GM19239 (cell line): ENCODE measurements at regions not wholly inside any gene's neighbourhood (a gene's known extent, or its start where the extent isn't known, plus 50 kb on each side); places are given as distances from the start of the nearest gene placed in this dataset.

Experiments
- DNase-seq: peaks from one replicate; pipeline ENCODE4 v3.0.0; 2011; ENCODE audit warnings: low spot score; ENCODE audit not compliant: insufficient read length
- FAIRE-seq: peaks from 2 replicates; lab custom pipeline; 2011; peaks lifted over from hg19 to GRCh38; lab: Jason Lieb, UNC

DNA sequence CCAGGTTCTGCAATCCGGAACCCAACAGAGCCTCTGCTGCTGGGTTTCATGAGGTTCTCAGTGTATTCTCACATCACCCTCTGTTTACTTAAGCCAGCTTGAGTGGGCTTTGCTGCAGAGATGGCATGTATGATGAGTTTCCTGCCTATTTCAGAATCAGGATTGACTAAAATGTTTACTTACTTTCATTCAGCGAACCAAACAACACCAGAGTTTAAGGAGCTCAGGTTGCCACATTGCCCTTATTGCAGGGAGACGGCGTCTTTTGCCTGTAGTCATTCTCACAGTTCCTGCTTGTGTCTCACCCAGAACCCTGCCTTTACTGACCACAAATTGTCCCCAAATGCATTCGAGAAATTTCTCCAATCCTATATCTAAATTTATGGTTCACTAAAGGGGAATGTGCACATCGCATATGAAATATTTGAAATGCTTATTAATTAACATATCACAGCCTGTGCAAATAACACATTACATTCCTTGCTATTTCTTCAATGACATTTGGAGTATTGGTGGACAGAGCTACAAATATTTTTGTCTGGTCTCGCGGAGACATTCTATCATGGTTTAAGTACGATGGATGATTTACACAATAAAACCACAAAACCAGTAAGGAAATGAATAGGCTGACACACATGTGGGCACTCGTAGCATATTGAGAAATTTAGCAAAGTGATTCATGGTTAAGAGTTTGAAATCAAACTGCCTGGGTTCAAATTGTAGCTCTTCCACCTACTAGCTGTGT lies 377.2 kb upstream of the CFAP20DC start:
- no peak for FAIRE-seq
- no peak for DNase-seq

GRCh38 chr3:59425942-59426341 lies 376.1 kb upstream of the CFAP20DC start:
- no peak for FAIRE-seq
- DNase-seq = no peak

DNA sequence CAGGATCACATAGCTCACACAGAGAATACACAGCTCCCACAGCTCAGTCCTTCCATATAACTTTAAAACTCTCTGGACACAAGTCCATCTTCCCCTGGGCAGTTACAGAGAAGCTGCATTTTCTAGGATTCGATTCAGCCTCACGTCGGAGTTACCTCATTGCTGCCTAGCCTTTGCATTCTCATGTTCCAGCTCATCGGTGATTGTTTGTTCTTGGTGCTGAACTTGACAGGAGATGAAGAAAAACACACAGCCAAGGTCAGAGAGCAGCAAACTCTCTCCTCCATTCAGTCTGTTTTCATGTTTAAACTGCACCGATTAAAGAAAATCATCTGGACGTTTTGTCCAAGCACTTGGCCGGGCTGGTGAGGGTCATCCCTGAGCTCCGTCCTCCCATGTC lies 375.5 kb upstream of the CFAP20DC start:
- DNase-seq = no peak
- no peak for FAIRE-seq

DNA sequence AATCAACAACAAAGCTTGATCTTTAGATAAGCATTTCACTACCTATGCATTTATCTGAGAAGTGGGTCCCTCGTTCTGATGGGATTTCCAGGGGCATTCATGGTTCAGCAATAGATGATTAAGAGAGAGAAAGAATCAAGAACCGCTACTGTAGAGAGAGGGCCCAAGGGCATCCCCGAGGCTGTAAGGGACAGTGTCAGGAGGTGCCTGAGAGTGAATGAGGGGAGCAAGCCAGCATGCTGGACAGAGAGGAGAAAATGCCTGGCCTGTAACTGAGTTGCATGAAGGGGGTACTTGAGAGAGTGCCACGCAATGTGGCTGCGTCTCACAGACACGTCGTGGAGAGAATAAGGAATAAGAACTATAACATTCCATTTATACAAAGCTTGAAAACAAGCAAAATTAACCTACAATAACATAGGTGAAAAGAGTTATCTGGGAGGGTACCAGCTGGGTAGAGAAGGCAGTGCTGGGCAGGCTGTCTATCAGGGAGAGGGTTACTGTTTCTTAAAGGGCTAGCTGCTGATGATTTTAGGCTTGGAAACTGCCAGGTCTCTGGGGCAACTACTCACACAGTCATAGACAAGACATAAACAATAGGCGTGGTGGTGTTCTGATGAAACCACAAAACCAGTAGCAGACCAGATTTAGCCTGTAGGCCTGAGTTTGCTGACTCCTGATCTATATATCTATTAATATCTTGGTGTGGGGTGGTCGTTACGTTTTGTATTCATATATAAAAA lies 374.6 kb upstream of the CFAP20DC start:
- DNase-seq (no peak), FAIRE-seq (no peak)

GRCh38 chr3:59423707-59424106 lies 373.9 kb upstream of the CFAP20DC start:
- FAIRE-seq = no peak
- no peak for DNase-seq

GRCh38 chr3:59422312-59422711 lies 372.5 kb upstream of the CFAP20DC start:
- FAIRE-seq (no peak), DNase-seq (no peak)

DNA sequence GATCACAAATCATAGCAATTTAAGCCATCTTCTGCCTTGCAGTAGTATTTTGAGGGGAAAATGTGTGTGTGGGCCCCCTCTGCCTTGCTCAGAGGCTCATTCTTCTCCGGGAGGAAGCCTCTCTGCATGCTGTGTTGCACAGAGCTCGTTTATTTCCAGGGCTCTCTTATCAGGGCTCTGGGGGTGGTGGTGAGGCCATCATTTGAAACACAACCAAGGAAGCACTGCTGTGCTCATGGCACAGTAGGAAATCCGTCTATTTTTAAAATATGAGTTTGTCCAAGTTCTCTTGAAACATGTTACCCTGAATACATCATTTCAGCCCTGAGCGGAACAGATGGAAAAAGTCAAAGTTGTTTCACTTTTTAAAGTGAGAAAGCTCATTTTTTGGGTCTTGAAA lies 369.0 kb upstream of the CFAP20DC start:
- FAIRE-seq = no peak
- no peak for DNase-seq

- DNase-seq (no peak), FAIRE-seq (no peak)
Measured at GRCh38 chr3:59412516-59412915, 362.7 kb upstream of the CFAP20DC start.

- DNase-seq (no peak), FAIRE-seq (no peak)
Measured at GRCh38 chr3:59411694-59412093, 361.9 kb upstream of the CFAP20DC start.

DNA sequence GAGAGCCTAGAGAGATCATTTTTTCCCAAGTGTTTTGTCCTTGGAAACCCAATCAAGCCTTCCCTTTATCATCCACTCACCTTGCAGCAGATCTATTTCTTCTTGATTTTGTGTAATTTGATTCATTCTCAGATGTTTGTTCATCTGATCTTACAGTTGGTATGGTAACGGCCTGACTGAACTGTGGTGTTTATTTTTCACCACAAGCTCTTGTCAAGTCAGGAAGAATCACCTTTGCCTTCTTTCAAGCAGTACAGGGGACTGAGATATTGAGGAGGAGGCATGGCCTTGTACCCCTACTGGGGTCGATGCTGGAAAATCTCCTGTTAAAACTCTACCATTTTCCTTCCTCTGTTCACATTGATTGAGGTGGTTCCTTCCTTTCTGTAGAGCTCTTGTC lies 361.4 kb upstream of the CFAP20DC start:
- DNase-seq (no peak), FAIRE-seq (peak; percentile 8)

- no peak for DNase-seq
- FAIRE-seq = peak; percentile 71
Measured at GRCh38 chr3:59408047-59408624, 358.3 kb upstream of the CFAP20DC start.

- DNase-seq (no peak), FAIRE-seq (peak; percentile 49)
Measured at GRCh38 chr3:59407425-59407824, 357.6 kb upstream of the CFAP20DC start.

DNA sequence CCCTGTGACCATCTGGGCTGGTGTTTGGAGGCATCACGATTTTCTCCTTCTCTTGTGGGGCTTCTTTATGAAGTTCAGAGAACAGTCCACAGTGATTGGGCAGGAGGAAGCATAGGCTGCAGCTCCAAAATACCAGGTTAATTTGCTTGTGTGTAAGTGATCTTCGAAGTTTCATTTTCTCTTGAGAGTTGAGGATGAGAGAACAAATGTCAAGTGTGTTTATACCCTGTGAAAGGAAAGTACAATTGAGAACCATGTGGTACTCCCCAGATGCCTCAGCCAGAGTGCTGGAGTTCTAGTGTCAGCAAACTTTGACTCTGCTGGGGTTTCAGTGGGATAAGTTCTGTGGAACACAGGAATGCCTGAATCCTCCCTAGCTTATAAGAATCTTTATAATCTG lies 357.1 kb upstream of the CFAP20DC start:
- peak; percentile 94 for FAIRE-seq
- DNase-seq = peak; percentile 37

GRCh38 chr3:59404851-59405250 lies 355.0 kb upstream of the CFAP20DC start:
- no peak for DNase-seq
- FAIRE-seq = no peak

GRCh38 chr3:59404064-59404463 lies 354.2 kb upstream of the CFAP20DC start:
- DNase-seq (no peak), FAIRE-seq (no peak)

DNA sequence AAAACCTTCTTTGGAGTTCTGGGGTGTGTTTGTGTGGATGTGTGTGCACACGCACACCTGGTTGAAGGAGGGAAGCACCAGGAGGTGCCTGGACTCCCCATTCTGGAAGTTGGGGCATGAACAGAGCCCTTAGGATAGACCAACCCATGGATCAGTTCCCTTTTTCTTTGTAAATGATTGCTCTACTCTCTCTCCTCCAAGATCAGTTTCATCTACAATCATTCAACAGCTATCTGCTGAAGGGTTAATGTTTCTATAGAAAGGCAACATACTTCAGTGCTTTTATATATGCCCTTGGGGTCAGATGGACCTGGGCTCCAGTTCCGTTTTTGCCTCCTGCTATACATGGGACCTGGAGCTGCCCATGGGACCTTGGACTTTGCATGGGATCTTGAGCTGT lies 352.1 kb upstream of the CFAP20DC start:
- FAIRE-seq = peak; percentile 77
- DNase-seq = no peak

DNA sequence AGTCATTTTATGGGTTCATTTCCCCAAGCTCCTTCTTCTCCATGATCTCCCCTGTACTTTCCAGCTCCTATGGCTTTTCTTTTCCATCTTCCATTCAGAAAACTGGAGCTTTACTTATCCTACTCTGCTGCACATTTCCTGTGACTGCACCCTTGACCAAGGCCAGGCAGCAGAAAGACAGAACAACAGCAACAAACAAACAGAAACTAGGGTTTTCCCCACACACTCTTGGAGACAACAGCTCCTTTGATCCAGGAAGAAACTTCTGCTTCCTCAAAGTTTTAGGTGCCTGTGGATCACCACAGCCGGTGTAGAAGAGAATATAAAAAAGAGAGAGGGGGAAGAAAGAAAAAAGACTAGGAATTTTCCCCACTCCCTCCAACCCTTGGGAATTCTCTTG lies 342.3 kb upstream of the CFAP20DC start:
- DNase-seq (no peak), FAIRE-seq (no peak)

DNA sequence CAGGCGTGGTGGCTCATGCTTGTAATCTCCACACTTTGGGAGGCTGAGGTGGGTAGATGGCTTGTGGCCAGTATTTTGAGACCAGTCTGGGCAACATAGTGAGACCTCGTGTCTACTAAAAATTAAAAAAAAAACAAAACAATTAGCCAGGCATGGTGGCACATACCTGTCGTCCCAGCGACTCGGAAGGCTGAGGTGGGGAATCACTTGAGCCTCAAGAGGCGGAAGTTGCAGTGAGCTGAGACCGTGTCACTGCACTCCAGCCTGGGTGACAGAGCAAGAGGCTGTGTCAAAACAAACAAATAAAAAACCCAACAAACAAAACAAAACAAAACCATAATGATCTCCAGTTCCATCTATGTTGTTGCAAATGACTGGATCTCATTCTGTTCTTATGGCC lies 341.3 kb upstream of the CFAP20DC start:
- FAIRE-seq (no peak), DNase-seq (no peak)

DNA sequence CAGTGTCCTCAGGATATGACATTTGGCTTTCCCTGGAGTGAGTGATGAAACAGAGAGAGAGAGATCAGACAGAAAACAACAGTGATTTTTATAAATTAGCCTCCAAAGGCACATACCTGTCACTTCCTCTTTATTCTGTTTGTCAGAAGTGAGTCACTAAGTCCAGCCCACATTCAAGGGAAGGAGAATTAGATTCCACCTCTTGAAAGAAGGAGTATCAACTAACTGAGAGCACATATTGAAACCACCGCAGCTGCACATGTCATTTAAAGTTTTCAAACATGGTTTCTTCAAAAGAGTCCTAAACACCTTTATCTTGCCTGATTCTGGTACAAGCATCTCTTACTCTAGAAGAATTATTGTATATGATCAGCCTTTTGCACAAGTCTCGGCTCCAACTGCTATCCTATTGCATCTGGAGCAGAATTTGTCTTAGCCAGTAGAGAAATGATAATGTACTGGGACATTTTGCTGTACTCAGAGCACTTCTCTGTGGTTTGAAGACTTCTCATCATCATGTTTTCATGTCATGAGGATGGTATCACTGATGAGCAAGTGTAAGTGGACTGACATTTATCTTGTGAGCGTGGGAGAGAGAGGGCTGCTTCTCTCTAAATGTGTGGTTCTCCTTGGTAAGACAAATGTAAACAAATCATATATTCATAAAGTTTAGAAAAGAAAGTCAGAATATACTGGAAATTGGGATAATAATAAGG lies 338.9 kb upstream of the CFAP20DC start:
- peak; percentile 70 for FAIRE-seq
- DNase-seq = no peak

GRCh38 chr3:59386165-59386564 lies 336.3 kb upstream of the CFAP20DC start:
- peak; percentile 96 for FAIRE-seq
- peak; percentile 44 for DNase-seq

- DNase-seq = no peak
- peak; percentile 75 for FAIRE-seq
Measured at GRCh38 chr3:59385547-59385946, 335.7 kb upstream of the CFAP20DC start.
